SK-N-SH (cell line): ENCODE measurements at regions not wholly inside any gene's neighbourhood (a gene's known extent, or its start where the extent isn't known, plus 50 kb on each side); places are given as distances from the start of the nearest gene placed in this dataset.

ENCODE experiments used
- CTCF ChIA-PET: fragments of 300-600, 350-600 bp; formaldehyde crosslinking; extraction: SDS; loops from one replicate; lab custom pipeline; 2021; lab: Yijun Ruan, JAX
- POLR2A ChIA-PET: fragments of 350-600 bp; sonication (Branson Sonifier 250); formaldehyde crosslinking; extraction: SDS; loops from one replicate; lab custom pipeline; 2020; ENCODE audit warnings: antibody characterized with exemption, inconsistent platforms; lab: Yijun Ruan, JAX
- DNase-seq: peaks from one replicate; pipeline ENCODE4 v3.0.0; 2012
- H2AFZ ChIP-seq: fragments of 200-600 bp; sonication (generic); 2 replicates; pipeline ENCODE4 v1.8.1; 2016; ENCODE audit warnings: antibody characterized with exemption, mild to moderate bottlenecking, low read depth
- H3F3A ChIP-seq: fragments of 200-600 bp; sonication (generic); replicated peaks from 2 replicates; pipeline ENCODE3; 2016; ENCODE audit warnings: antibody characterized with exemption, mild to moderate bottlenecking; ENCODE audit not compliant: insufficient read depth
- H3K27ac ChIP-seq, 2 experiments: fragments of 200-500 bp in 1 of 2; fragments of 200-600 bp in 1 of 2; sonication (Bioruptor generic) in 1 of 2; sonication (generic), shearing (Covaris generic) in 1 of 2; 2 replicates each; pipeline versions ENCODE4 v1.5.1 to v1.6.1; 2014 to 2016; ENCODE audit warnings: low read depth in 2 of 2, inconsistent platforms in 1 of 2, low read length in 1 of 2, mild to moderate bottlenecking in 1 of 2, mixed read lengths in 1 of 2
- H3K27me3 ChIP-seq: fragments of 200-600 bp; sonication (generic), shearing (Covaris generic); 2 replicates; pipeline ENCODE4 v1.6.1; 2016; ENCODE audit warnings: mixed run types; ENCODE audit not compliant: insufficient read depth
- H3K36me3 ChIP-seq, 2 experiments: fragments of 200-500 bp in 1 of 2; fragments of 200-600 bp in 1 of 2; sonication (Bioruptor generic) in 1 of 2; sonication (generic) in 1 of 2; replicated peaks in 1 of 2; 2 replicates each; pipeline versions ENCODE3 to v1.5.1; 2014 to 2016; ENCODE audit warnings: low read length in 1 of 2, mild to moderate bottlenecking in 1 of 2; ENCODE audit not compliant: insufficient read depth in 2 of 2, control insufficient read depth in 1 of 2
- H3K4me1 ChIP-seq, 2 experiments: fragments of 200-500 bp in 1 of 2; fragments of 200-600 bp in 1 of 2; sonication (Bioruptor generic) in 1 of 2; sonication (generic), shearing (Covaris generic) in 1 of 2; 2 replicates each; pipeline versions ENCODE4 v1.5.1 to v1.6.1; 2014 to 2016; ENCODE audit warnings: low read depth in 1 of 2, low read length in 1 of 2, mixed run types in 1 of 2; ENCODE audit not compliant: insufficient read depth in 2 of 2, control insufficient read depth in 1 of 2
- H3K4me2 ChIP-seq: fragments of 200-600 bp; sonication (generic), shearing (Covaris generic); 2 replicates; pipeline ENCODE4 v1.6.1; 2017; ENCODE audit warnings: mixed run types
- H3K4me3 ChIP-seq, 2 experiments: fragments of 200-500 bp in 1 of 2; fragments of 200-600 bp in 1 of 2; sonication (Bioruptor generic) in 1 of 2; sonication (generic), shearing (Covaris generic) in 1 of 2; 2 replicates each; pipeline versions ENCODE4 v1.5.1 to v1.8.1; 2014 to 2016; ENCODE audit warnings: low read depth in 2 of 2, inconsistent platforms in 1 of 2, low read length in 1 of 2, mild to moderate bottlenecking in 1 of 2, mixed read lengths in 1 of 2, moderate library complexity in 1 of 2
- H3K79me2 ChIP-seq: fragments of 200-600 bp; sonication (generic); 2 replicates; pipeline ENCODE4 v1.8.1; 2017; ENCODE audit warnings: mild to moderate bottlenecking; ENCODE audit not compliant: insufficient read depth
- H3K9ac ChIP-seq: fragments of 200-600 bp; sonication (generic); 2 replicates; pipeline ENCODE4 v1.6.1; 2017; ENCODE audit warnings: mixed run types
- H3K9me2 ChIP-seq: fragments of 200-600 bp; sonication (generic); 2 replicates; pipeline ENCODE4 v1.6.1; 2017; ENCODE audit warnings: mixed run types
- H3K9me3 ChIP-seq: fragments of 200-600 bp; sonication (generic); 2 replicates; pipeline ENCODE4 v1.6.1; 2017; ENCODE audit warnings: mixed run types, mild to moderate bottlenecking, moderate library complexity
- H4K20me1 ChIP-seq: fragments of 200-600 bp; sonication (generic); 2 replicates; pipeline ENCODE4 v1.6.1; 2017; ENCODE audit warnings: mild to moderate bottlenecking, mixed run types; ENCODE audit not compliant: insufficient read depth
- CTCF ChIP-seq: fragments of 200-600 bp; sonication (generic); IDR thresholded peaks from 2 replicates; pipeline ENCODE4 v1.6.1; 2017; ENCODE audit warnings: antibody characterized with exemption, mild to moderate bottlenecking, moderate library complexity
- ELF1 ChIP-seq: IDR thresholded peaks from 2 replicates; pipeline ENCODE4 v1.4.0; 2012
- EZH2phosphoT487 ChIP-seq: fragments of 200-600 bp; sonication (generic); IDR thresholded peaks from 2 replicates; pipeline ENCODE4 v1.6.1; 2017; ENCODE audit warnings: low read depth, mixed run types, mild to moderate bottlenecking, antibody characterized with exemption, moderate library complexity, borderline replicate concordance
- FOSL2 ChIP-seq: IDR thresholded peaks from 2 replicates; pipeline ENCODE4 v1.4.0; 2012; ENCODE audit warnings: low read depth, mild to moderate bottlenecking, moderate library complexity, borderline replicate concordance
- FOXJ3 ChIP-seq: sonication (generic); formaldehyde crosslinking; IDR thresholded peaks from 2 replicates; pipeline ENCODE4 v1.5.1; 2020; ENCODE audit warnings: mild to moderate bottlenecking, missing genetic modification reagents
- GABPA ChIP-seq: IDR thresholded peaks from 2 replicates; pipeline ENCODE4 v1.4.0; 2012; ENCODE audit warnings: low read depth, mild to moderate bottlenecking
- JUND ChIP-seq: IDR thresholded peaks from 2 replicates; pipeline ENCODE4 v1.4.0; 2012
- MEF2A ChIP-seq: IDR thresholded peaks from 2 replicates; pipeline ENCODE4 v1.4.0; 2012; ENCODE audit warnings: low read depth, borderline replicate concordance
- MXI1 ChIP-seq: IDR thresholded peaks from 2 replicates; pipeline ENCODE4 v1.6.1; 2012; ENCODE audit warnings: mild to moderate bottlenecking, low read depth, low read length, improper control_type of control experiment
- NRF1 ChIP-seq: IDR thresholded peaks from 2 replicates; pipeline ENCODE4 v1.6.1; 2012; ENCODE audit warnings: low read depth, mild to moderate bottlenecking, low read length
- PBX3 ChIP-seq: IDR thresholded peaks from 2 replicates; pipeline ENCODE4; 2012
- POLR2AphosphoS5 ChIP-seq: IDR thresholded peaks from 2 replicates; pipeline ENCODE4 v1.6.1; 2012; ENCODE audit warnings: low read depth, low read length
- RAD21 ChIP-seq: IDR thresholded peaks from 2 replicates; pipeline ENCODE4 v1.6.1; 2012; ENCODE audit warnings: mild to moderate bottlenecking, low read length
- RCOR1 ChIP-seq: fragments of 150-350 bp; IDR thresholded peaks from 2 replicates; pipeline ENCODE4 v1.6.1; 2017; ENCODE audit warnings: antibody characterized with exemption, low read length
- REST ChIP-seq: IDR thresholded peaks from 2 replicates; pipeline ENCODE4 v1.6.1; 2012; ENCODE audit warnings: mild to moderate bottlenecking, low read depth, low read length, moderate library complexity
- RFX5 ChIP-seq: IDR thresholded peaks from 2 replicates; pipeline ENCODE4 v1.6.1; 2012; ENCODE audit warnings: mild to moderate bottlenecking, improper control_type of control experiment, low read length
- RXRA ChIP-seq: IDR thresholded peaks from 2 replicates; pipeline ENCODE4 v1.4.0; 2012; ENCODE audit warnings: low read depth, mild to moderate bottlenecking, borderline replicate concordance
- SIN3A ChIP-seq: IDR thresholded peaks from 2 replicates; pipeline ENCODE4 v1.6.1; 2012; ENCODE audit warnings: low read depth, mild to moderate bottlenecking, low read length, moderate library complexity, borderline replicate concordance
- TEAD4 ChIP-seq: IDR thresholded peaks from 2 replicates; pipeline ENCODE4 v1.4.0; 2012; ENCODE audit warnings: mild to moderate bottlenecking, borderline replicate concordance; ENCODE audit not compliant: insufficient read depth
- USF1 ChIP-seq: IDR thresholded peaks from 2 replicates; pipeline ENCODE4 v1.4.0; 2012; ENCODE audit warnings: low read depth, borderline replicate concordance
- YY1 ChIP-seq: IDR thresholded peaks from 2 replicates; pipeline ENCODE4 v1.4.0; 2012; ENCODE audit warnings: low read depth, mild to moderate bottlenecking
- WGBS: methylation state at CpG from one replicate; pipeline ENCODE4 v1.1.6; 2017; ENCODE audit warnings: low lambda C conversion rate; 5-methylcytosine and 5-hydroxymethylcytosine counted together

- Histone ChIP-seq H3K79me2 (no peaks in the 10 kb centered on the region), H3K9me2 (no peaks in the 10 kb centered on the region), H3F3A (no peaks in the 10 kb centered on the region), H3K27me3 (no peaks in the 10 kb centered on the region), H3K9ac (no peak overlapping the region), H3K36me3 (no peaks in the 10 kb centered on the region), H2AFZ (no peak overlapping the region), H3K4me1 (no peaks in the 10 kb centered on the region), H4K20me1 (no peaks in the 10 kb centered on the region), H3K4me3 (no peak overlapping the region), H3K9me3 (no peaks in the 10 kb centered on the region), H3K4me2 (no peak overlapping the region), H3K27ac (no peak overlapping the region)
- CTCF ChIA-PET, result interaction anchor here (0.7 kb wide), 1 partner anchor 83 kb away, joined by 3 read pairs; no protein-coding TSS in a partner anchor
- TF ChIP-seq EZH2phosphoT487, result no peak
- no peak for TF ChIP-seq USF1
- no peak for TF ChIP-seq TEAD4
- TF ChIP-seq RXRA, result no peak
- TF ChIP-seq PBX3, result no peak
- no peak for TF ChIP-seq CTCF
- no peak for TF ChIP-seq FOSL2
- TF ChIP-seq FOXJ3 (CRISPR knock-in tag), result no peak
- no peak for TF ChIP-seq GABPA
- TF ChIP-seq YY1, result no peak
- no peak for TF ChIP-seq SIN3A
- DNase-seq, result no peak
- POLR2A ChIA-PET, result no interaction called here
These were observed 229.1 kb downstream of the DEPDC1B start for GRCh38 chr5:60470881-60471280.

- no peaks in the 10 kb centered on the region for H3K79me2 ChIP-seq
These were observed 230.7 kb downstream of the DEPDC1B start for GRCh38 chr5:60469286-60469685.

More at GRCh38 chr5:60469286-60469685, 230.7 kb downstream of the DEPDC1B start:
- H3K27ac ChIP-seq, result no peak overlapping the region
- TF ChIP-seq JUND (no peak), RAD21 (no peak), REST (no peak), NRF1 (no peak), GABPA (no peak), RFX5 (no peak), ELF1 (no peak), MXI1 (no peak), USF1 (no peak), POLR2AphosphoS5 (no peak), MEF2A (no peak), EZH2phosphoT487 (no peak), SIN3A (no peak), RCOR1 (no peak)
- H3K36me3 ChIP-seq, result no peaks in the 10 kb centered on the region
- H3K27me3 ChIP-seq, result no peaks in the 10 kb centered on the region
- WGBS, result 96% methylated on average over 1 of the region's 1 CpG
- no peak for DNase-seq
- H3K4me1 ChIP-seq, result no peaks in the 10 kb centered on the region
- H3F3A ChIP-seq, result no peaks in the 10 kb centered on the region
- H2AFZ ChIP-seq, result no peak overlapping the region
- H4K20me1 ChIP-seq, result no peaks in the 10 kb centered on the region
- no peak overlapping the region for H3K9ac ChIP-seq
- H3K9me3 ChIP-seq, result no peaks in the 10 kb centered on the region
- H3K4me3 ChIP-seq, result no peak overlapping the region
- H3K9me2 ChIP-seq, result no peaks in the 10 kb centered on the region
- POLR2A ChIA-PET, result no interaction called here
- no peak overlapping the region for H3K4me2 ChIP-seq
- CTCF ChIA-PET, result interaction anchor here (0.9 kb wide), 1 partner anchor 48 kb away, joined by 3 read pairs; no protein-coding TSS in a partner anchor
